ENCODE measurements at regions not wholly inside any gene's neighbourhood (a gene's known extent, or its start where the extent isn't known, plus 50 kb on each side); places are given as distances from the start of the nearest gene placed in this dataset.

- ATAC-seq (ENCODE audit: poor library complexity) = no peak
- DNase-seq = no peak
- Mint-ChIP-seq H3K4me3 (no peak overlapping the region), H3K4me1 (ENCODE audit: low read depth) (no peaks in the 10 kb centered on the region), H3K27me3 (no peaks in the 10 kb centered on the region), H3K27ac (no peak overlapping the region), H3K9me3 (peaks cover 5% of the 10 kb centered on the region), H3K36me3 (ENCODE audit: low read depth) (no peaks in the 10 kb centered on the region)
- no peaks in the 10 kb centered on the region for H3K27me3 ChIP-seq (ENCODE audit: control insufficient read depth in 1 of 2, insufficient read depth in 2 of 2, low read length in 2 of 2)
- H3K27ac ChIP-seq (ENCODE audit: low read depth in 1 of 2, low read length in 2 of 2) = no peak overlapping the region
- H3K4me3 ChIP-seq (ENCODE audit: low read length) = no peak overlapping the region
- POLR2A ChIA-PET = no interaction called here
- TF ChIP-seq CTCF (IDR thresholded peaks at IDR 0.05) = no peak
- H3K4me1 ChIP-seq (ENCODE audit: insufficient read depth, low read length) = no peaks in the 10 kb centered on the region
- CTCF ChIA-PET = no interaction called here
- intact Hi-C loops (cut with DNase I, micrococcal nuclease) = no loop called here
- no peaks in the 10 kb centered on the region for H3K36me3 ChIP-seq (ENCODE audit: insufficient read depth, low read length)
- H3K9me3 ChIP-seq (ENCODE audit: control insufficient read depth in 1 of 2, insufficient read depth in 1 of 2, low read length in 2 of 2) = peaks cover 0 to 3% of the 10 kb centered on the region in 2 experiments
Observed at GRCh38 chr2:19120941-19121750, 237.3 kb downstream of the OSR1 start.

- intact Hi-C loops (cut with DNase I, micrococcal nuclease) = no loop called here
- H3K27ac Mint-ChIP-seq = no peak overlapping the region
- no peaks in the 10 kb centered on the region for H3K4me1 Mint-ChIP-seq (ENCODE audit: low read depth)
- H3K36me3 ChIP-seq (ENCODE audit: insufficient read depth, low read length) = no peaks in the 10 kb centered on the region
- peaks cover 5% of the 10 kb centered on the region for H3K9me3 Mint-ChIP-seq
- ATAC-seq (ENCODE audit: poor library complexity) (no peak), DNase-seq (no peak)
- no peak overlapping the region for H3K27ac ChIP-seq (ENCODE audit: low read depth in 1 of 2, low read length in 2 of 2)
- no peaks in the 10 kb centered on the region for H3K4me1 ChIP-seq (ENCODE audit: insufficient read depth, low read length)
- H3K27me3 ChIP-seq (ENCODE audit: control insufficient read depth in 1 of 2, insufficient read depth in 2 of 2, low read length in 2 of 2) = no peaks in the 10 kb centered on the region
- CTCF ChIA-PET = no interaction called here
- no peak overlapping the region for H3K4me3 ChIP-seq (ENCODE audit: low read length)
- POLR2A ChIA-PET = no interaction called here
- H3K4me3 Mint-ChIP-seq = no peak overlapping the region
- peaks cover 0 to 3% of the 10 kb centered on the region in 2 experiments for H3K9me3 ChIP-seq (ENCODE audit: control insufficient read depth in 1 of 2, insufficient read depth in 1 of 2, low read length in 2 of 2)
- no peaks in the 10 kb centered on the region for H3K27me3 Mint-ChIP-seq
- H3K36me3 Mint-ChIP-seq (ENCODE audit: low read depth) = no peaks in the 10 kb centered on the region
- TF ChIP-seq CTCF (IDR thresholded peaks at IDR 0.05) = no peak
Observed at GRCh38 chr2:19120181-19120580, 238.2 kb downstream of the OSR1 start.

GRCh38 chr2:19119326-19120001 is 239.0 kb downstream of the OSR1 start:
- Histone ChIP-seq H3K4me1 (ENCODE audit: insufficient read depth, low read length) (no peaks in the 10 kb centered on the region), H3K9me3 (ENCODE audit: control insufficient read depth in 1 of 2, insufficient read depth in 1 of 2, low read length in 2 of 2) (peaks cover 0 to 6% of the 10 kb centered on the region in 2 experiments), H3K36me3 (ENCODE audit: insufficient read depth, low read length) (no peaks in the 10 kb centered on the region), H3K27me3 (ENCODE audit: control insufficient read depth in 1 of 2, insufficient read depth in 2 of 2, low read length in 2 of 2) (no peaks in the 10 kb centered on the region), H3K4me3 (ENCODE audit: low read length) (no peak overlapping the region), H3K27ac (ENCODE audit: low read depth in 1 of 2, low read length in 2 of 2) (no peak overlapping the region)
- ATAC-seq (ENCODE audit: poor library complexity) (no peak), DNase-seq (no peak)
- Mint-ChIP-seq H3K9me3 (peaks cover 5% of the 10 kb centered on the region), H3K27me3 (no peaks in the 10 kb centered on the region), H3K4me1 (ENCODE audit: low read depth) (no peaks in the 10 kb centered on the region), H3K36me3 (ENCODE audit: low read depth) (no peaks in the 10 kb centered on the region), H3K4me3 (no peak overlapping the region), H3K27ac (no peak overlapping the region)
- intact Hi-C loops (cut with DNase I, micrococcal nuclease) = no loop called here
- CTCF ChIA-PET = no interaction called here
- POLR2A ChIA-PET = no interaction called here
- no peak for TF ChIP-seq CTCF (IDR thresholded peaks at IDR 0.05)
